Peyer's patch (tissue), 4 donors: ENCODE measurements at regions not wholly inside any gene's neighbourhood (a gene's known extent, or its start where the extent isn't known, plus 50 kb on each side); places are given as distances from the start of the nearest gene placed in this dataset.
"Not testable (repeated sequence)": the region's sequence is repeated elsewhere in the genome, so short reads cannot be mapped to it uniquely, and the experiment has no call there.

Source experiments
- DNase-seq, 3 donors: peaks; one replicate each; pipeline ENCODE4 v3.0.0-alpha.2; 2017 to 2019
- H3K27ac ChIP-seq, 4 donors: fragments of 200-600 bp; sonication (generic); one replicate each; pipeline ENCODE4 v1.5.1; 2016 to 2019
- H3K27me3 ChIP-seq, 2 donors: fragments of 200-600 bp; sonication (generic); one replicate each; pipeline ENCODE4 v1.5.1; 2019
- H3K36me3 ChIP-seq, 3 donors: fragments of 200-600 bp; sonication (generic); one replicate each; pipeline ENCODE4 v1.5.1; 2016 to 2019
- H3K4me1 ChIP-seq, 4 donors: fragments of 200-600 bp; sonication (generic); one replicate each; pipeline ENCODE4 v1.5.1; 2016 to 2019
- H3K4me3 ChIP-seq, 4 donors: fragments of 200-600 bp; sonication (generic); 1 replicate in 3 of 4; 2 replicates in 1 of 4; pipeline ENCODE4 v1.5.1; 2016 to 2019; ENCODE audit warnings: mild to moderate bottlenecking in 1 of 4
- H3K9me3 ChIP-seq, 4 donors: fragments of 200-600 bp; sonication (generic); one replicate each; pipeline ENCODE4 v1.5.1; 2016 to 2019; ENCODE audit warnings: mild to moderate bottlenecking in 1 of 4
- CTCF ChIP-seq, 6 experiments: fragments of 450-650 bp in 4 of 6; fragments of 200-600 bp in 2 of 6; sonication (generic) in 1 of 6; IDR thresholded peaks; one replicate each; pipeline ENCODE4 v1.5.1; 2017 to 2019; ENCODE audit warnings: antibody characterized with exemption in 6 of 6, mild to moderate bottlenecking in 3 of 6, moderate library complexity in 1 of 6
- POLR2A ChIP-seq, 2 donors: fragments of 450-650 bp; IDR thresholded peaks; one replicate each; pipeline ENCODE4 v1.5.1; 2017; ENCODE audit warnings: antibody characterized with exemption in 2 of 2, mild to moderate bottlenecking in 2 of 2, moderate library complexity in 2 of 2

DNA sequence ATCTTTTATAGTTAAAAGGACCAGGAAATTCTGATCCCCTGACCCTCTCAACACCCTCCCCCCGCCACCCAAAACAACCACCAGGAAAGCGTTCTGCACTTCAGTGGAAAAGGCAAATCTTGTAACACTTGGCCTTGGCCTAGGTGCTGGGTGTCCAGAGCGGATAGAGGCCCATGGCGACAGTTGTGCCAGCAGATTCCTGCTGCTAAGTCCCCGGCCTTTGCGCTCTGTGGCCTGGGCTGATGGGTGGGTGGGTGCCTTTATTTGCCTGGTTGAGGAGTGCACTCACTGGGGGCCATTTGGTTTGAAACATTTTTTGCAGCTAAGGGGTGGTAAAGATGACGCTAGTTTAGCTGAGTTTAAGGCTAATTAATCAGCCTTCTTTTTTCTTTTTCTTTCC, 127.9 kb upstream of the ERRFI1 start:
- no peak for TF ChIP-seq POLR2A (IDR thresholded peaks at IDR 0.05)
- no peak for TF ChIP-seq CTCF (IDR thresholded peaks at IDR 0.05)
- Histone ChIP-seq H3K27me3 (no peaks in the 10 kb centered on the region), H3K4me3 (no peak overlapping the region), H3K9me3 (no peaks in the 10 kb centered on the region), H3K4me1 (peaks cover 0 to 7% (median 0%) of the 10 kb centered on the region in 4 donors), H3K27ac (peak overlapping the region in 1 of 4 donors; percentile 87), H3K36me3 (no peaks in the 10 kb centered on the region)
- DNase-seq: no peak

GRCh38 chr1:8152731-8153702, 126.9 kb upstream of the ERRFI1 start:
- TF ChIP-seq POLR2A (IDR thresholded peaks at IDR 0.05) (no peak), CTCF (IDR thresholded peaks at IDR 0.05) (no peak)
- peak in 2 of 3 donors; percentile 24 to 57 for DNase-seq
- Histone ChIP-seq H3K36me3 (no peaks in the 10 kb centered on the region), H3K9me3 (no peaks in the 10 kb centered on the region), H3K4me3 (no peak overlapping the region), H3K4me1 (peaks cover 0 to 7% (median 0%) of the 10 kb centered on the region in 4 donors), H3K27ac (peak overlapping the region; percentile 63 to 87 (median 71)), H3K27me3 (no peaks in the 10 kb centered on the region)

GRCh38 chr1:8151647-8152046, 125.5 kb upstream of the ERRFI1 start:
- Histone ChIP-seq H3K27me3 (no peaks in the 10 kb centered on the region), H3K27ac (peak overlapping the region in 2 of 4 donors; percentile 42 to 60), H3K36me3 (no peaks in the 10 kb centered on the region), H3K9me3 (no peaks in the 10 kb centered on the region), H3K4me1 (peaks cover 0 to 7% (median 0%) of the 10 kb centered on the region in 4 donors), H3K4me3 (no peak overlapping the region)
- TF ChIP-seq CTCF (IDR thresholded peaks at IDR 0.05) (no peak), POLR2A (IDR thresholded peaks at IDR 0.05) (no peak)
- no peak for DNase-seq

DNA sequence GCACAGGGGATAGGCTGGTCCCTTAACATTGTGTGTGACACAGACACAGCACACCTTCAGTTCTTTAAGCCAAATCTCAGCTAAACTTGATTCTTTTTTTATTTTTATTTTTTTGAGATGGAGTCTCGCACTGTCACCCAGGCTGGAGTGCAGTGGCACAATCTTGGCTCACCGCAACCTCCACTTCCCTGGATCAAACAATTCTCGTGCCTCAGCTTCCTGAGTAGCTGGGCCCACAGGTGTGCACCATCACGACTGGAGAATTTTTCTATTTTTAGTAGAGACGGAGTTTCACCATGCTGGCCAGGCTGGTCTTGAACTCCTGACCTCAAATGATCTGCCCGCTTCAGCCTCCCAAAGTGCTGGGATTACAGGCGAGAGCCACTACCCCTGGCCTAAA, 123.6 kb upstream of the ERRFI1 start:
- H3K27me3 ChIP-seq, H3K27ac ChIP-seq, DNase-seq, H3K4me3 ChIP-seq, H3K9me3 ChIP-seq, H3K4me1 ChIP-seq, H3K36me3 ChIP-seq: not testable (repeated sequence)

DNA sequence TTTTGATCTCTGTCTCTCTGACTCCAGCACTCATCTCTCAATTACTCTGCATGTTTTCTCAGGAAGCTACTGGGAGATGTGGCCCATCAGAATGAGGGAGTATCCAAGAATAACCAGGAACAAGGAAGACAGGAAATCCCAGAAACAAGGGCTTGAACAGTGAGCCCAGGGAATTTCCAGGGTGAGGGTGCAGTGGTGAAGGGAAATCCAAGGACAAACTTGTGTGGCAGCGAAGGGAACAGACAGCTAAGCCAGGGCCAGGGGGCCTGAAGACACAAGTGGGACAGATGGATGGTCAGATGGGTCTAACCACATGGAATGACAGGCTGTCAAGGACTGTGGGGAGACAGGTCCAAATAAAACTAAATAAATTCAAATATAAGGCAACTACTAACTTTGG, 121.8 kb upstream of the ERRFI1 start:
- Histone ChIP-seq H3K27me3 (no peaks in the 10 kb centered on the region), H3K36me3 (no peaks in the 10 kb centered on the region), H3K27ac (no peak overlapping the region), H3K4me3 (no peak overlapping the region), H3K4me1 (no peaks in the 10 kb centered on the region), H3K9me3 (no peaks in the 10 kb centered on the region)
- TF ChIP-seq CTCF (IDR thresholded peaks at IDR 0.05) (no peak), POLR2A (IDR thresholded peaks at IDR 0.05) (no peak)
- DNase-seq: no peak

DNA sequence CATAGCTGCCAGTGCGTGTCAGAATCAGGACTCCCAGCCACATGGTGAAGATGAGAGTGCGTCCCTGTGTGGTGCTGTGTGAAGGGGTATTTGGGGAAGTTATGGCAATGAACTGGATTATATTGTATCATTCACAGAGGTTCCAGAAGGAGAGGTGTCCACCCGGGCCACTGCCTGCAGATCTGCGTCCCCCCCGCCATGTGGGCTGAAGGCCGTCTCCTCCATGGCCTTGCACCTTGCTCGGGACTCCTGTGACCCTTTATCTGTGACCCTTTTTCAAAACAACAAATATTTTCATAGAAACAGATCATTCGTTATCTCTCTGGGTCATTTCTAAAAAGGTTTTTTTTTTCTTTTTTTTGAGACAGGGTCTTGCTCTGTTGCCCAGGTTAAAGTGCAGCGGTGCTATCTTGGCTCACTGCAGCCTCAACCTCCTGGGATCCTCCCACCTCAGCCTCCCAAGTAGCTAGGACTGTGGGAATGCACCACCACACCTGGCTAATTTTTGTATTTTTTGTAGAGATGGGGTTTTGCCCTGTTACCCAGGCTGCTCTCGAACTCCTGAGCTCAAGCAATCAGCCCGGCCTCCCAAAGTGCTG, 120.2 kb upstream of the ERRFI1 start:
- DNase-seq: no peak
- Histone ChIP-seq H3K27me3 (no peaks in the 10 kb centered on the region), H3K27ac (no peak overlapping the region), H3K9me3 (no peaks in the 10 kb centered on the region), H3K4me1 (no peaks in the 10 kb centered on the region), H3K36me3 (no peaks in the 10 kb centered on the region), H3K4me3 (no peak overlapping the region)
- no peak for TF ChIP-seq POLR2A (IDR thresholded peaks at IDR 0.05)
- TF ChIP-seq CTCF (IDR thresholded peaks at IDR 0.05): no peak
